ENCODE measurements at regions not wholly inside any gene's neighbourhood (a gene's known extent, or its start where the extent isn't known, plus 50 kb on each side); places are given as distances from the start of the nearest gene placed in this dataset.

GRCh38 chr5:155091768-155092717, 78.5 kb downstream of the KIF4B start:
- no peaks in the 10 kb centered on the region for H3K9me3 ChIP-seq (ENCODE audit: low read length)
- H3K4me1 ChIP-seq (ENCODE audit: insufficient read depth, low read length): no peaks in the 10 kb centered on the region
- peaks cover 2% of the 10 kb centered on the region for H3K27me3 ChIP-seq (ENCODE audit: insufficient read depth, low read length)
- no peaks in the 10 kb centered on the region for H3K36me3 ChIP-seq (ENCODE audit: insufficient read depth, low read length)
- H3K4me3 ChIP-seq (ENCODE audit: low read length): no peak overlapping the region
- no peak overlapping the region for H2AFZ ChIP-seq (ENCODE audit: low read depth, low read length)

DNA sequence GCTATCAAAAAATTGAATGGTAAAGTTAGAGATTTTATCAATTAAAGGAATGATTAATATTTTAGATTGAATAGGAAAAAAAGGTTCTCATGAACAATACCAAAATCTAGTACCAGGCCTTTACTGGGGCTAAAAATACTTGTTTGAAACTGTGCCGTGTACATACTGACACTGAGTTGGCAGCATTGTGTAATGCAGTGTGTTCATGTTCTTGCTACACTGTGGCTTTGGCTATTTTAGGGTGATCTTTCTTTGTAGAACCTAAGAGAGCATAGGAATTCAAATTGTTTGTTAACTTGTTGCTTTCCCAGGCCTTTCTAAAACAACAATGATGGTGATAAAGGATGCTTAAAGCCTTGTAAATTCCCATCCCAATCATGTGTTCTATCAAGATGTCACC, 80.9 kb downstream of the KIF4B start:
- Histone ChIP-seq H3K27me3 (ENCODE audit: insufficient read depth, low read length) (no peaks in the 10 kb centered on the region), H2AFZ (ENCODE audit: low read depth, low read length) (no peak overlapping the region), H3K36me3 (ENCODE audit: insufficient read depth, low read length) (no peaks in the 10 kb centered on the region), H3K4me3 (ENCODE audit: low read length) (no peak overlapping the region), H3K4me1 (ENCODE audit: insufficient read depth, low read length) (no peaks in the 10 kb centered on the region), H3K9me3 (ENCODE audit: low read length) (no peaks in the 10 kb centered on the region)

DNA sequence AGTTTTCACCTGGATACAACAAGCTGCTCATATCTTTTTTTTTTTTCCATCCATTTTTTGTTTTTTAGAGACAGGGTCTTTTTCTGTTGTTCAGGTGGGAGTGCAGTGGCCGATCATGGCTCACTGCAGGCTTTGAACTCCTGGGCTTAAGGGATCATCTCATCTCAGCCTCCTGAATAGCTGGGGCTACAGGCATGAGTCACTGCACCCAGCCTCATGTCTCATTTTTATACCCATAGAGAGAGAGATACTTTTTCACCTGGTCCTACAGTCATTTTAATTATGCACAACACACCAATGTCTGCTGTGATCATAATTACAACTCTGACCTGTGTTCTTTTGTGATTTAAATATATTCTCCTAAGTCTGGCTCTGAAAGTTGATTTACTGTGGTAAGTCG, 84.4 kb downstream of the KIF4B start:
- Histone ChIP-seq H3K4me1 (ENCODE audit: insufficient read depth, low read length) (no peaks in the 10 kb centered on the region), H3K9me3 (ENCODE audit: low read length) (no peaks in the 10 kb centered on the region), H3K27me3 (ENCODE audit: insufficient read depth, low read length) (no peaks in the 10 kb centered on the region), H3K36me3 (ENCODE audit: insufficient read depth, low read length) (no peaks in the 10 kb centered on the region), H2AFZ (ENCODE audit: low read depth, low read length) (no peak overlapping the region), H3K4me3 (ENCODE audit: low read length) (no peak overlapping the region)

GRCh38 chr5:155098433-155098832, 84.9 kb downstream of the KIF4B start:
- H3K27me3 ChIP-seq (ENCODE audit: insufficient read depth, low read length): no peaks in the 10 kb centered on the region
- H3K4me1 ChIP-seq (ENCODE audit: insufficient read depth, low read length): no peaks in the 10 kb centered on the region
- no peaks in the 10 kb centered on the region for H3K36me3 ChIP-seq (ENCODE audit: insufficient read depth, low read length)
- no peak overlapping the region for H2AFZ ChIP-seq (ENCODE audit: low read depth, low read length)
- H3K9me3 ChIP-seq (ENCODE audit: low read length): no peaks in the 10 kb centered on the region
- H3K4me3 ChIP-seq (ENCODE audit: low read length): no peak overlapping the region

DNA sequence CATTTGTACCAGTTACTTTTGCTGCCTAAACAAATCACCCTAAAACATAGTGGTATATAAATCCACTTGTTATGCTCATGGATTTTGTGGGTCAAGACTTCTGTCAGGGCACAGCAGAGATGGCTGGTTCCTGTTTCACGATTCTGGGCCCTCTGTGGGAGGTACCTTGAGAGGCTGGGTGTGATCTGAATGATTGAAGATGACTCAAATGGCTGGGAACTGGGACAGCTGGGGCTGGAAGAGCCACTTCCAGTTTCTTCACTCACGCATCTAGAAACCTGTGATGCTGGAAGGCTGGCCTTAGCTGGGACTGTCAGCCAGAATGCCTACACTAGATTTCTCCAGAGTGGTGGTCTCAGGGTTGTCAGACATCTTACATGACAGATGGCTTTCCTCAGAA, 88.1 kb downstream of the KIF4B start:
- Histone ChIP-seq H2AFZ (ENCODE audit: low read depth, low read length) (no peak overlapping the region), H3K4me1 (ENCODE audit: insufficient read depth, low read length) (no peaks in the 10 kb centered on the region), H3K27me3 (ENCODE audit: insufficient read depth, low read length) (no peaks in the 10 kb centered on the region), H3K36me3 (ENCODE audit: insufficient read depth, low read length) (no peaks in the 10 kb centered on the region), H3K4me3 (ENCODE audit: low read length) (no peak overlapping the region), H3K9me3 (ENCODE audit: low read length) (no peaks in the 10 kb centered on the region)

DNA sequence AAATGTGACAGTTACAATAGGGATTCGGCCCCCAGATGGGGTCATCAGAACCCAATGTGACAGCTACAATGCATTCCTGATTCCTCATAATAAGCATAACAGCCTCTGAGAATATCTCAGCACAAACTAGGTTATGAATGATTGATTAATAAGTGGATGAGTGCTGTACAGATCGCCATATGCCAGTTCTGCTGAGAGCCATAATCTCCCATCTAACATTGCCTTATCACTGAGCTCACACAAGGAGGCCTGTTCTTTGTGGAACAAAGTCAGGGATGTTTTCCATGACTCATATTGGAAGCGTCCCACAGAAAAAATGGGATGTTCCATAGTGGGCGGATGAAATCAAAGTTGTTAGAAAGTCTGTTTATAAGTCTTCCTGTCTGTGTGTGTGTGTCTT, 89.6 kb downstream of the KIF4B start:
- Histone ChIP-seq H3K27me3 (ENCODE audit: insufficient read depth, low read length) (no peaks in the 10 kb centered on the region), H2AFZ (ENCODE audit: low read depth, low read length) (no peak overlapping the region), H3K36me3 (ENCODE audit: insufficient read depth, low read length) (no peaks in the 10 kb centered on the region), H3K4me3 (ENCODE audit: low read length) (no peak overlapping the region), H3K4me1 (ENCODE audit: insufficient read depth, low read length) (no peaks in the 10 kb centered on the region), H3K9me3 (ENCODE audit: low read length) (no peaks in the 10 kb centered on the region)

DNA sequence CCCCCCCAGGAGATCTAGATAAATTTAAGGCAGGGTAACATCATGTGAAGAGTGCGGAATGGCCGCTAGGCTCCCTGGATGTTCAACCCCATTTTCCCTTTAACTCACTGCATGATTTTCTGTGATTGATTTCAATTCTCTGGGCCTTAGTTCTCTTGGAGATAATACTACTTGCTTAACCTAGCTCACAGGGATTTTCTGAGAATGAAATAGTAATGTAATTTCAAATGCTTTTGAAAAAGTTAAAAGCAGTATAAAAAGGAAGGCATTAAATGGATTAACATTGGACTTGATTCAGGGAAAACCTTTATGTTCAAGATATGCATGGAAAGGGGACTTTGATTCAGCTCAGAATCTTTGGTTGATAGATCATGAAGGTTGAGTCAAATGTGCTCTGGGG, 90.9 kb downstream of the KIF4B start:
- H3K27me3 ChIP-seq (ENCODE audit: insufficient read depth, low read length): no peaks in the 10 kb centered on the region
- H3K4me3 ChIP-seq (ENCODE audit: low read length): no peak overlapping the region
- no peaks in the 10 kb centered on the region for H3K4me1 ChIP-seq (ENCODE audit: insufficient read depth, low read length)
- H3K9me3 ChIP-seq (ENCODE audit: low read length): no peaks in the 10 kb centered on the region
- no peaks in the 10 kb centered on the region for H3K36me3 ChIP-seq (ENCODE audit: insufficient read depth, low read length)
- H2AFZ ChIP-seq (ENCODE audit: low read depth, low read length): no peak overlapping the region

- Histone ChIP-seq H3K27me3 (ENCODE audit: insufficient read depth, low read length) (no peaks in the 10 kb centered on the region), H3K9me3 (ENCODE audit: low read length) (no peaks in the 10 kb centered on the region), H3K4me1 (ENCODE audit: insufficient read depth, low read length) (no peaks in the 10 kb centered on the region), H2AFZ (ENCODE audit: low read depth, low read length) (no peak overlapping the region), H3K4me3 (ENCODE audit: low read length) (no peak overlapping the region), H3K36me3 (ENCODE audit: insufficient read depth, low read length) (no peaks in the 10 kb centered on the region)
Measured at GRCh38 chr5:155106221-155106620, 92.7 kb downstream of the KIF4B start.

DNA sequence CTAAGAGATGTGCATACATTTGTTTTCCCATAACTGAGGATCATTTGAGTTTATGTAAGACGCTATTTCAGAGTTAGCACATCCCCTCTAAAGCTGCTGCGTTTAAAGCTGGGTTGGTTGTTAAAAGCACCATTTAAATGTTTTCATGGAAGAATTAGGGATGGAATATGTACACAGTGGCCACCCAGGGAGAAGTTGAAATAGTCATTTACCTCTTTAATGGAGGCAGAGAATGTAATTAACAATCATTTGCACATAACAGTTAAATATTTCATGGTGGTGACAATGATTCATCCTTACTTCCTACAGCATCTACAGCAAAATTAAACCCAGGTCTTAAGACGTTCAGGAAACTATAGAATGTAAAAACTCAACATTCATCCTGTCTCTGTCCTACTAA, 100.3 kb downstream of the KIF4B start:
- no peak overlapping the region for H2AFZ ChIP-seq (ENCODE audit: low read depth, low read length)
- H3K36me3 ChIP-seq (ENCODE audit: insufficient read depth, low read length): no peaks in the 10 kb centered on the region
- no peaks in the 10 kb centered on the region for H3K4me1 ChIP-seq (ENCODE audit: insufficient read depth, low read length)
- H3K9me3 ChIP-seq (ENCODE audit: low read length): no peaks in the 10 kb centered on the region
- no peaks in the 10 kb centered on the region for H3K27me3 ChIP-seq (ENCODE audit: insufficient read depth, low read length)
- no peak overlapping the region for H3K4me3 ChIP-seq (ENCODE audit: low read length)

DNA sequence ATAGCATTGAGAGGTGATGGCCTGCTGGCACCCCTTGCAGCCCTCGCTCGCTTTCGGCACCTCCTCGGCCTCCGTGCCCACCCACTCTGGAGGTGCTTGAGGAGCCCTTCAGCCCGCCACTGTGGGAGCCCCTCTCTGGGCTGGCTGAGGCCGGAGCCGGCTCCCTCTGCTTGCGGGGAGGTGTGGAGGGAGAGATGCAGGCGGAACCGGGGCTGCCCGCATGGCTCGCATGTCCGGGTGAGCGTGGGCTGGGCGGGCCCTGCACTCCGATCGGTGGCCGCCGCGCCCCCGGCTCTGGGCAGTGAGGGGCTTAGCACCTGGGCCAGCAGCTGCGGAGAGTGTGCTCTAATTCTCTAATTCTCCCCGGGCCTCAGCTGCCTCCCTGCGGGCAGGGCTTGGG, 101.1 kb downstream of the KIF4B start:
- H3K36me3 ChIP-seq (ENCODE audit: insufficient read depth, low read length): no peaks in the 10 kb centered on the region

DNA sequence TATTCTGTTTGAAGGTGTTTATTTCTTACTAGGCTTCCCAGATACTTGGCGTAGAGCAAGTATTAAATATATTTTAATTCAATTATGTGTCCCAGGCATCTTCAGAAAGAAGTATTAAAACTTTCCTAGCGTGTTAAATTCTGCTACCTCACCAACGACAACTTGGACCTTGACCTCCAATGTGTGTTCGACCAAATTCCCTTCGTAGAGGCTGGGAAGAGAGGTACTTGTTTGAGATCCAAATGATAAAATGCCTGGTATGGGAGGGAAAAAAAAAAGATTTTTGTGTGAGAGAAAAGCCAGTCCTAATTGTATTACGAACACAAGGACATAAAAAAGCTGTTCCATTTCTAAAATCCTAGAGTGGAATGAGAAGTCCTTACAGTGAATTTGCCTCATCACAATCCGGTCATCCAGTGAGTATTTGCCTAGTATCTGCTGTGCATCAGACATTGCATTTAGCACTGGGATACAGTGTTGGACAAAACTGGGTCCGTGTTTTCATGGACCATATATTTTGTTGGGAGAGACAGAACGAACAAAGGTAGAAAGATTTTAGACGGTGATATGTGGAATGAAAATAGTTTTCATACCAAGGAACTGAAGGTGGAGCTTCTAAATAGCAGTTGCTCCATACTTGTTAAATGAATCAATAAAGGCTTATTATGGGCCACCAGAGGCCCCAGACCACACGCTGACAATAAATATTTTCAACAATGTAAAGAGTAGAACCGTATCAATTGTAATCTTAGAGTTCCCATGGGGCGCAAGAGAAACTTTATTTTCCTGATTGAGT, 103.1 kb downstream of the KIF4B start:
- H3K9me3 ChIP-seq (ENCODE audit: low read length): no peaks in the 10 kb centered on the region

More for the DNA sequence above, 101.1 kb downstream of the KIF4B start:
- no peaks in the 10 kb centered on the region for H3K9me3 ChIP-seq (ENCODE audit: low read length)
- no peak overlapping the region for H2AFZ ChIP-seq (ENCODE audit: low read depth, low read length)
- H3K27me3 ChIP-seq (ENCODE audit: insufficient read depth, low read length): no peaks in the 10 kb centered on the region
- no peaks in the 10 kb centered on the region for H3K4me1 ChIP-seq (ENCODE audit: insufficient read depth, low read length)
- H3K4me3 ChIP-seq (ENCODE audit: low read length): no peak overlapping the region

DNA sequence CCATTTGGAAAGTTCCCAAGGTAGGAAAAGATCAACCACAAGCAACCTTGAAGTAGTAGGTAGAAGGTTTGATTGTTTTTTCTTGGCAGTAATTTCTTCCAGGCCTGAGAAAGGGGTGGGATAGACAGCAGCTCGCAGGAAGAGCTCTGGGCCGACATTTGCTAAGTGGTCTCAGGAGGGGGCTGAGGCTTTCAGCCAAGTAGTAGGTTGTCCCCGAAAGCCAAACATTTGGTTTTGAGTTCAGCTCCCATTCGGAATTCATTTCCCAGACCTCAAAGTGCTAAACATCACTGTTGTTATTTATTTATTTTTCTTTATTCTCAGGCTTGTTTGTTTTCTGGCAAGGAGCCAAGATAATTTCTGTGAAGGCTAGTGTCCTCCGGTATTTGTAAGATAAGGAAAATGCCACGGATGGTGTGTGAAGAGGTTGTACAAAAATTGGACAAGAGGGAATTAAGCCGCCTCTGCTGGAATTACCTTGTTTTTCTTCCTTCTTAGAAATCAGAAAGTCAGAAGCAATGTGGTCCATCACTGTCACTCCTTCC, 112.1 kb downstream of the KIF4B start:
- Histone ChIP-seq H3K4me3 (ENCODE audit: low read length) (no peak overlapping the region), H3K36me3 (ENCODE audit: insufficient read depth, low read length) (no peaks in the 10 kb centered on the region), H2AFZ (ENCODE audit: low read depth, low read length) (no peak overlapping the region), H3K9me3 (ENCODE audit: low read length) (no peaks in the 10 kb centered on the region), H3K4me1 (ENCODE audit: insufficient read depth, low read length) (no peaks in the 10 kb centered on the region), H3K27me3 (ENCODE audit: insufficient read depth, low read length) (peaks cover 5% of the 10 kb centered on the region)

More for the DNA sequence above, 103.1 kb downstream of the KIF4B start:
- no peaks in the 10 kb centered on the region for H3K36me3 ChIP-seq (ENCODE audit: insufficient read depth, low read length)
- no peaks in the 10 kb centered on the region for H3K4me1 ChIP-seq (ENCODE audit: insufficient read depth, low read length)
- no peak overlapping the region for H2AFZ ChIP-seq (ENCODE audit: low read depth, low read length)
- no peak overlapping the region for H3K4me3 ChIP-seq (ENCODE audit: low read length)
- no peaks in the 10 kb centered on the region for H3K27me3 ChIP-seq (ENCODE audit: insufficient read depth, low read length)

- Histone ChIP-seq H3K9me3 (ENCODE audit: low read length) (no peaks in the 10 kb centered on the region), H3K27me3 (ENCODE audit: insufficient read depth, low read length) (peaks cover 5% of the 10 kb centered on the region)
Measured at GRCh38 chr5:155126573-155126972, 113.0 kb downstream of the KIF4B start.

More at GRCh38 chr5:155126573-155126972, 113.0 kb downstream of the KIF4B start:
- no peaks in the 10 kb centered on the region for H3K4me1 ChIP-seq (ENCODE audit: insufficient read depth, low read length)
- H2AFZ ChIP-seq (ENCODE audit: low read depth, low read length): no peak overlapping the region
- H3K36me3 ChIP-seq (ENCODE audit: insufficient read depth, low read length): no peaks in the 10 kb centered on the region
- no peak overlapping the region for H3K4me3 ChIP-seq (ENCODE audit: low read length)
